ENCODE measurements at regions not wholly inside any gene's neighbourhood (a gene's known extent, or its start where the extent isn't known, plus 50 kb on each side); places are given as distances from the start of the nearest gene placed in this dataset.

- H3K27me3 ChIP-seq: no peaks in the 10 kb centered on the region
- no peaks in the 10 kb centered on the region for H3K4me1 ChIP-seq
- no peak overlapping the region for H3K4me3 ChIP-seq
- no peak overlapping the region for H3K27ac ChIP-seq
- TF ChIP-seq CTCF (IDR thresholded peaks at IDR 0.05 in 4 of 5, conservative IDR thresholded peaks at IDR 0.05 in 1 of 5) (no peak), POLR2A (IDR thresholded peaks at IDR 0.05) (no peak)
- intact Hi-C loops (cut with DNase I; ENCODE audit: low total_unique reads): loop anchor here (5.0 kb wide), 1 partner anchor 1291 kb away; the partner anchor contains the start of gene FGFBP2
- in situ Hi-C loops (cut with MboI; ENCODE audit: low sequenced_read_pairs in 4 of 4): no loop called here
- H3K9me3 ChIP-seq: no peaks in the 10 kb centered on the region
- H3K36me3 ChIP-seq: no peaks in the 10 kb centered on the region
- ATAC-seq (no peak), DNase-seq (no peak)
These were observed 331.1 kb upstream of the CPEB2 start for GRCh38 chr4:14671146-14671545.

GRCh38 chr4:14675279-14675985, 326.8 kb upstream of the CPEB2 start:
- intact Hi-C loops (cut with DNase I; ENCODE audit: low total_unique reads) (no loop called here), in situ Hi-C loops (cut with MboI; ENCODE audit: low sequenced_read_pairs in 4 of 4) (no loop called here)
- no peak for TF ChIP-seq POLR2A (IDR thresholded peaks at IDR 0.05)
- TF ChIP-seq CTCF (IDR thresholded peaks at IDR 0.05 in 4 of 5, conservative IDR thresholded peaks at IDR 0.05 in 1 of 5): no peak
- H3K27ac ChIP-seq: no peak overlapping the region
- H3K4me1 ChIP-seq: no peaks in the 10 kb centered on the region
- H3K36me3 ChIP-seq: no peaks in the 10 kb centered on the region
- H3K4me3 ChIP-seq: no peak overlapping the region
- no peak for DNase-seq
- ATAC-seq: no peak
- no peaks in the 10 kb centered on the region for H3K9me3 ChIP-seq
- H3K27me3 ChIP-seq: no peaks in the 10 kb centered on the region

GRCh38 chr4:14679906-14680305, 322.4 kb upstream of the CPEB2 start:
- Histone ChIP-seq H3K9me3 (no peaks in the 10 kb centered on the region), H3K27ac (no peak overlapping the region), H3K36me3 (no peaks in the 10 kb centered on the region), H3K4me3 (no peak overlapping the region), H3K27me3 (no peaks in the 10 kb centered on the region), H3K4me1 (no peaks in the 10 kb centered on the region)
- in situ Hi-C loops (cut with MboI; ENCODE audit: low sequenced_read_pairs in 4 of 4): no loop called here
- intact Hi-C loops (cut with DNase I; ENCODE audit: low total_unique reads): no loop called here
- no peak for DNase-seq
- no peak for ATAC-seq
- no peak for TF ChIP-seq POLR2A (IDR thresholded peaks at IDR 0.05)
- TF ChIP-seq CTCF (IDR thresholded peaks at IDR 0.05 in 4 of 5, conservative IDR thresholded peaks at IDR 0.05 in 1 of 5): no peak

- H3K9me3 ChIP-seq: no peaks in the 10 kb centered on the region
- H3K27ac ChIP-seq: no peak overlapping the region
- intact Hi-C loops (cut with DNase I; ENCODE audit: low total_unique reads) (no loop called here), in situ Hi-C loops (cut with MboI; ENCODE audit: low sequenced_read_pairs in 4 of 4) (no loop called here)
- no peaks in the 10 kb centered on the region for H3K36me3 ChIP-seq
- TF ChIP-seq POLR2A (IDR thresholded peaks at IDR 0.05): no peak
- TF ChIP-seq CTCF (IDR thresholded peaks at IDR 0.05 in 4 of 5, conservative IDR thresholded peaks at IDR 0.05 in 1 of 5): no peak
- ATAC-seq (no peak), DNase-seq (no peak)
- H3K4me1 ChIP-seq: no peaks in the 10 kb centered on the region
- no peak overlapping the region for H3K4me3 ChIP-seq
- H3K27me3 ChIP-seq: no peaks in the 10 kb centered on the region
These were observed 321.0 kb upstream of the CPEB2 start for GRCh38 chr4:14681330-14681729.

GRCh38 chr4:14693728-14694127, 308.6 kb upstream of the CPEB2 start:
- intact Hi-C loops (cut with DNase I; ENCODE audit: low total_unique reads) (no loop called here), in situ Hi-C loops (cut with MboI; ENCODE audit: low sequenced_read_pairs in 4 of 4) (no loop called here)
- H3K4me1 ChIP-seq: no peaks in the 10 kb centered on the region
- no peak for DNase-seq
- no peak overlapping the region for H3K27ac ChIP-seq
- no peaks in the 10 kb centered on the region for H3K9me3 ChIP-seq
- TF ChIP-seq CTCF (IDR thresholded peaks at IDR 0.05 in 4 of 5, conservative IDR thresholded peaks at IDR 0.05 in 1 of 5): no peak
- TF ChIP-seq POLR2A (IDR thresholded peaks at IDR 0.05): no peak
- no peak for ATAC-seq
- no peaks in the 10 kb centered on the region for H3K27me3 ChIP-seq
- no peak overlapping the region for H3K4me3 ChIP-seq
- no peaks in the 10 kb centered on the region for H3K36me3 ChIP-seq

All from gastrocnemius medialis (tissue), 4 donors.